Esophagus muscularis mucosa (tissue), 4 donors: ENCODE measurements at regions not wholly inside any gene's neighbourhood (a gene's known extent, or its start where the extent isn't known, plus 50 kb on each side); places are given as distances from the start of the nearest gene placed in this dataset.

Source experiments
- CTCF ChIP-seq, 3 experiments: fragments of 200-600 bp in 2 of 3; fragments of 450-650 bp in 1 of 3; sonication (generic) in 2 of 3; IDR thresholded peaks; one replicate each; pipeline ENCODE4 v1.5.1; 2017 to 2019; ENCODE audit warnings: antibody characterized with exemption in 3 of 3, mild to moderate bottlenecking in 2 of 3, moderate library complexity in 1 of 3
- EP300 ChIP-seq: sonication (generic); formaldehyde crosslinking; IDR thresholded peaks from one replicate; pipeline ENCODE4 v1.6.1; 2017; ENCODE audit warnings: antibody characterized with exemption
- POLR2A ChIP-seq: fragments of 450-650 bp; IDR thresholded peaks from one replicate; pipeline ENCODE4 v1.6.1; 2017; ENCODE audit warnings: antibody characterized with exemption, moderate library complexity, mild to moderate bottlenecking, low read depth

GRCh38 chr5:144680711-144681110 is 510.0 kb downstream of the KCTD16 start:
- no peak for TF ChIP-seq CTCF (IDR thresholded peaks at IDR 0.05)
- TF ChIP-seq EP300, result no peak
- TF ChIP-seq POLR2A, result no peak
